Upper lobe of right lung (tissue), 1 donor: ENCODE measurements at regions not wholly inside any gene's neighbourhood (a gene's known extent, or its start where the extent isn't known, plus 50 kb on each side); places are given as distances from the start of the nearest gene placed in this dataset.

Source experiments
- ATAC-seq: fragments of 200-7000 bp; cut with Tn5 transposase; one replicate; pipeline ENCODE4 v1.9.1; 2020; ENCODE audit warnings: mild to moderate bottlenecking, moderate library complexity
- DNase-seq: peaks from one replicate; pipeline ENCODE4 v3.0.0-alpha.2; 2020
- H3K27ac ChIP-seq: fragments of 200-600 bp; one replicate; pipeline ENCODE4 v1.8.0; 2022
- H3K27me3 ChIP-seq: fragments of 200-600 bp; one replicate; pipeline ENCODE4 v1.8.0; 2022; ENCODE audit warnings: mild to moderate bottlenecking
- H3K36me3 ChIP-seq: fragments of 200-600 bp; one replicate; pipeline ENCODE4 v1.8.0; 2022
- H3K4me1 ChIP-seq: fragments of 200-600 bp; one replicate; pipeline ENCODE4 v1.8.0; 2022
- H3K4me3 ChIP-seq: fragments of 200-600 bp; one replicate; pipeline ENCODE4 v1.8.0; 2022; ENCODE audit warnings: mild to moderate bottlenecking
- H3K9me3 ChIP-seq: fragments of 200-600 bp; one replicate; pipeline ENCODE4 v1.8.0; 2022
- CTCF ChIP-seq: fragments of 200-600 bp; IDR thresholded peaks from one replicate; pipeline ENCODE4 v1.8.0; 2022; ENCODE audit warnings: antibody characterized with exemption
- intact Hi-C: fragments of 100-400 bp; cut with DNase I; formaldehyde crosslinking; loops from one replicate; pipeline ENCODE4 v1.11.0; 2022
- donor health status: DM: no; HTN: yes; CAD: no; lungs with severe emphysema.

- intact Hi-C loops = no loop called here
- ATAC-seq = no peak
Measured at GRCh38 chr18:78809845-78810244, 169.8 kb upstream of the SALL3 start.

DNA sequence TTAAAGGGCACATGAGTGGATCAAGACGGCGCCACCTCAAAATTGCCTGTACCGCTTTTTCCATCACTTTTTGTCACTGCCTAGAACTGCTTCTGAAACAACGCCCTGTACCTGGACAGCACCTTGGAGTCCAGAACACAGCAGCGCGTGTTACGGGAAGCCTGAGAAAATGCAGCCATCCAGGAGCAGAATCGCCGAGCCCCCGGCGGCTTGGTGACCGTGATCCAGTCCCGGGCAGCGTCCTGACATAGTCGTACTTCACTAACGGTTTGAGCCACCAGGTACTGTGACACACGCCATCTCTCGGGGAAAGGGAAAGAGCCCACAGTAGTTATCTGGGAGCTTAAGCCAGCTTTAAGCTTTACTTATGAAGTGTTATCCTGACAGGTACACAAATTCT lies 168.9 kb upstream of the SALL3 start:
- H3K27me3 ChIP-seq = peaks cover 11% of the 10 kb centered on the region
- TF ChIP-seq CTCF = no peak
- H3K4me1 ChIP-seq = no peaks in the 10 kb centered on the region
- intact Hi-C loops = no loop called here
- DNase-seq (no peak), ATAC-seq (no peak)
- no peaks in the 10 kb centered on the region for H3K9me3 ChIP-seq
- no peak overlapping the region for H3K4me3 ChIP-seq
- H3K36me3 ChIP-seq = no peaks in the 10 kb centered on the region
- H3K27ac ChIP-seq = no peak overlapping the region

More at GRCh38 chr18:78809845-78810244, 169.8 kb upstream of the SALL3 start:
- Histone ChIP-seq H3K27me3 (peaks cover 11% of the 10 kb centered on the region), H3K36me3 (no peaks in the 10 kb centered on the region), H3K9me3 (no peaks in the 10 kb centered on the region), H3K4me1 (no peaks in the 10 kb centered on the region), H3K4me3 (no peak overlapping the region), H3K27ac (no peak overlapping the region)
- no peak for DNase-seq
- TF ChIP-seq CTCF = no peak

- no peak for TF ChIP-seq CTCF
- Histone ChIP-seq H3K27me3 (peaks cover 11% of the 10 kb centered on the region), H3K36me3 (no peaks in the 10 kb centered on the region), H3K27ac (no peak overlapping the region), H3K9me3 (no peaks in the 10 kb centered on the region), H3K4me1 (no peaks in the 10 kb centered on the region), H3K4me3 (no peak overlapping the region)
- intact Hi-C loops = no loop called here
- DNase-seq = no peak
- no peak for ATAC-seq
Measured at GRCh38 chr18:78812067-78812466, 167.6 kb upstream of the SALL3 start.

DNA sequence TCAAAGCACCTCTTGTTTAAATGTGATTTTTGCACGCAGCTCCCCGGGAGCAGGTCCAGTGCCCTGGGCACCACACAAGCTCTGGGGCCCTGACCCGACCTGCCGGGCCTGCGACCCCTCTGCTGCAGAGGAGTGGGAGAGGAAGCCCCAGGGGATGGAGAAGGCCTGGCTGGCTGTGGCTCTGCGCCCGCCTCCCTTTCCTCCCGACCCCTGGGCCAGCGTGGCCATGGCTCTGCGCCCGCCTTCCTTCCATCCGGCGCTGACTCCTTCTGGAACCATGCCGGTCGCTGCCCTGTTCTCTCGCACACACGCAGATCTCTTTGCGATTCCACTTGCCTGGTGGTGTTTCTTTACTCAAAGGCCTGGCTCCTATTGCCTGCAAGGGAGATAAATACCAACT lies 166.5 kb upstream of the SALL3 start:
- Histone ChIP-seq H3K4me3 (no peak overlapping the region), H3K27ac (no peak overlapping the region), H3K4me1 (no peaks in the 10 kb centered on the region), H3K36me3 (no peaks in the 10 kb centered on the region), H3K9me3 (no peaks in the 10 kb centered on the region), H3K27me3 (peaks cover 18% of the 10 kb centered on the region)
- no peak for TF ChIP-seq CTCF
- ATAC-seq (no peak), DNase-seq (no peak)
- intact Hi-C loops = no loop called here

DNA sequence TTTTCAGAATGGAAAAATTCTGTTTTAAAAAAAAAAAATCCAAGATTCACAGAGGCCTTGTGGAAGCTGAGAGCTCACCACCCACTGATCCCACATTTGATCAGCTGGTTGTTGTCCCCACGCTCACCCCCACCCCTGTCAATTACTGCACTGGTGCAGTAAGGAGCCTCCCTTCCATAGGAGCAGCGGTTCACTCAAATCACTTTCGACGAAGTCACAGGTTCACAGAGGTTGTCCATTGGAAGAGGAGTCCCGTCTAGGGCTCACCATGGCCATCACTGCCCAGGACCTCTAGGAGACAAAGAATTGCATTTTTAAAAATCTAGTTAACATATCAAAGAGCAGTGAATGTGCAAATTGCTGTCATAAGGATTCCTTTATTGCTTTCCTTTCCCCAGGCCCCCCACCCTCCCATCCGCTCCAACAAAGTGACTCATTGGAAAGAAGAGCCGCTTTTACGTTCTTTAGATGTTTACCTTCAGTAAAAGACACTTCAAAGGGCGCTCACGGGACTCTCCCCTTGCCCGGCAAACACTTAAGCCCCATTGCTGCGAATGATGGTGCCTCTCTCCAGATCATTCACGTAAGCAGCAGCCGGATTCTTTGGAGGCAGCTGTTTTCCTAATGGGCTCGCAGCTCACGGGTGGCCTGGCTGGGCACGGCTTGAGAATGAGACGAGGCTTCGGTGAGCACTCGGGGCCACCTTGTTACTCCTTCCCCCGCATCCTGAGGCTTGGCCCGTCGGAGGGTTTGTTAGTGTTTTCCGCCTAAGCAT lies 165.5 kb upstream of the SALL3 start:
- ATAC-seq (peak; percentile 70), DNase-seq (no peak)
- no peak overlapping the region for H3K4me3 ChIP-seq
- H3K27me3 ChIP-seq = peaks cover 26% of the 10 kb centered on the region
- no peak overlapping the region for H3K27ac ChIP-seq
- intact Hi-C loops = no loop called here
- no peaks in the 10 kb centered on the region for H3K4me1 ChIP-seq
- TF ChIP-seq CTCF = no peak
- no peaks in the 10 kb centered on the region for H3K9me3 ChIP-seq
- H3K36me3 ChIP-seq = no peaks in the 10 kb centered on the region
